ENCODE measurements at regions not wholly inside any gene's neighbourhood (a gene's known extent, or its start where the extent isn't known, plus 50 kb on each side); places are given as distances from the start of the nearest gene placed in this dataset.
A peak's percentile ranks its signal among the peaks of the same experiment; 100 is the strongest.
"Not testable (repeated sequence)": the region's sequence is repeated elsewhere in the genome, so short reads cannot be mapped to it uniquely, and the experiment has no call there.

GRCh38 chr2:234351866-234352265 is 145.0 kb downstream of the ARL4C start:
- 86 to 97% (median 95%) methylated on average over 10 of the region's 10 CpGs for WGBS, 3 donors
- FAIRE-seq; DNase-seq; H3K9me3 ChIP-seq (ENCODE audit: control insufficient read depth in 2 of 2, insufficient read depth in 1 of 2, low read depth in 1 of 2, low read length in 1 of 2); H3K27ac ChIP-seq (ENCODE audit: low read depth in 1 of 3, low read length in 2 of 3); H3K27me3 ChIP-seq (ENCODE audit: control insufficient read depth in 3 of 3, insufficient read depth in 3 of 3, low read length in 3 of 3); H3K4me3 ChIP-seq (ENCODE audit: low read depth in 1 of 3, low read length in 3 of 3); H3K4me1 ChIP-seq (ENCODE audit: control insufficient read depth in 3 of 3, insufficient read depth in 2 of 3, low read depth in 1 of 3, low read length in 2 of 3); H3K36me3 ChIP-seq (ENCODE audit: control insufficient read depth in 3 of 3, insufficient read depth in 2 of 3, low read depth in 1 of 3, low read length in 3 of 3): not testable (repeated sequence)

- DNase-seq, result no peak
- Histone ChIP-seq H3K4me1 (ENCODE audit: control insufficient read depth in 3 of 3, insufficient read depth in 2 of 3, low read depth in 1 of 3, low read length in 2 of 3) (peaks cover 0 to 7% (median 0%) of the 10 kb centered on the region in 3 donors), H3K9me3 (ENCODE audit: control insufficient read depth in 2 of 2, insufficient read depth in 1 of 2, low read depth in 1 of 2, low read length in 1 of 2) (no peaks in the 10 kb centered on the region), H3K36me3 (ENCODE audit: control insufficient read depth in 3 of 3, insufficient read depth in 2 of 3, low read depth in 1 of 3, low read length in 3 of 3) (no peaks in the 10 kb centered on the region), H3K27ac (ENCODE audit: low read depth in 1 of 3, low read length in 2 of 3) (peak overlapping the region in 1 of 3 donors; percentile 33), H3K27me3 (ENCODE audit: control insufficient read depth in 3 of 3, insufficient read depth in 3 of 3, low read length in 3 of 3) (no peaks in the 10 kb centered on the region), H3K4me3 (ENCODE audit: low read depth in 1 of 3, low read length in 3 of 3) (no peak overlapping the region)
- no peak for FAIRE-seq
- WGBS, 3 donors, result 72 to 79% (median 74%) methylated on average over 9 of the region's 9 CpGs
Measured at GRCh38 chr2:234348081-234348480, 148.8 kb downstream of the ARL4C start.

- no peaks in the 10 kb centered on the region for H3K27me3 ChIP-seq (ENCODE audit: control insufficient read depth in 3 of 3, insufficient read depth in 3 of 3, low read length in 3 of 3)
- 87 to 91% (median 90%) methylated on average over 5 of the region's 5 CpGs for WGBS, 3 donors
- peaks cover 0 to 7% (median 0%) of the 10 kb centered on the region in 3 donors for H3K4me1 ChIP-seq (ENCODE audit: control insufficient read depth in 3 of 3, insufficient read depth in 2 of 3, low read depth in 1 of 3, low read length in 2 of 3)
- no peak for FAIRE-seq
- H3K9me3 ChIP-seq (ENCODE audit: control insufficient read depth in 2 of 2, insufficient read depth in 1 of 2, low read depth in 1 of 2, low read length in 1 of 2), result no peaks in the 10 kb centered on the region
- H3K36me3 ChIP-seq (ENCODE audit: control insufficient read depth in 3 of 3, insufficient read depth in 2 of 3, low read depth in 1 of 3, low read length in 3 of 3), result no peaks in the 10 kb centered on the region
- no peak for DNase-seq
- no peak overlapping the region for H3K27ac ChIP-seq (ENCODE audit: low read depth in 1 of 3, low read length in 2 of 3)
- H3K4me3 ChIP-seq (ENCODE audit: low read depth in 1 of 3, low read length in 3 of 3), result no peak overlapping the region
Measured at GRCh38 chr2:234345921-234346320, 151.0 kb downstream of the ARL4C start.

- H3K36me3 ChIP-seq (ENCODE audit: control insufficient read depth in 3 of 3, insufficient read depth in 2 of 3, low read depth in 1 of 3, low read length in 3 of 3), result no peaks in the 10 kb centered on the region
- no peak for FAIRE-seq
- H3K27me3 ChIP-seq (ENCODE audit: control insufficient read depth in 3 of 3, insufficient read depth in 3 of 3, low read length in 3 of 3), result no peaks in the 10 kb centered on the region
- no peak overlapping the region for H3K4me3 ChIP-seq (ENCODE audit: low read depth in 1 of 3, low read length in 3 of 3)
- 66 to 88% (median 71%) methylated on average over 2 of the region's 2 CpGs for WGBS, 3 donors
- peaks cover 0 to 7% (median 0%) of the 10 kb centered on the region in 3 donors for H3K4me1 ChIP-seq (ENCODE audit: control insufficient read depth in 3 of 3, insufficient read depth in 2 of 3, low read depth in 1 of 3, low read length in 2 of 3)
- DNase-seq, result no peak
- peaks cover 0 to 5% of the 10 kb centered on the region in 2 donors for H3K9me3 ChIP-seq (ENCODE audit: control insufficient read depth in 2 of 2, insufficient read depth in 1 of 2, low read depth in 1 of 2, low read length in 1 of 2)
- H3K27ac ChIP-seq (ENCODE audit: low read depth in 1 of 3, low read length in 2 of 3), result no peak overlapping the region
Measured at GRCh38 chr2:234344012-234344411, 152.9 kb downstream of the ARL4C start.

- no peaks in the 10 kb centered on the region for H3K36me3 ChIP-seq (ENCODE audit: control insufficient read depth in 3 of 3, insufficient read depth in 2 of 3, low read depth in 1 of 3, low read length in 3 of 3)
- peaks cover 0 to 6% of the 10 kb centered on the region in 2 donors for H3K9me3 ChIP-seq (ENCODE audit: control insufficient read depth in 2 of 2, insufficient read depth in 1 of 2, low read depth in 1 of 2, low read length in 1 of 2)
- FAIRE-seq, result no peak
- no peak overlapping the region for H3K4me3 ChIP-seq (ENCODE audit: low read depth in 1 of 3, low read length in 3 of 3)
- peaks cover 0 to 7% (median 0%) of the 10 kb centered on the region in 3 donors for H3K4me1 ChIP-seq (ENCODE audit: control insufficient read depth in 3 of 3, insufficient read depth in 2 of 3, low read depth in 1 of 3, low read length in 2 of 3)
- WGBS, 3 donors, result 26 to 56% (median 52%) methylated on average over 1 of the region's 1 CpG
- no peaks in the 10 kb centered on the region for H3K27me3 ChIP-seq (ENCODE audit: control insufficient read depth in 3 of 3, insufficient read depth in 3 of 3, low read length in 3 of 3)
- no peak overlapping the region for H3K27ac ChIP-seq (ENCODE audit: low read depth in 1 of 3, low read length in 2 of 3)
- DNase-seq, result no peak
Measured at GRCh38 chr2:234343372-234343771, 153.5 kb downstream of the ARL4C start.

GRCh38 chr2:234341306-234341985 is 155.4 kb downstream of the ARL4C start:
- Histone ChIP-seq H3K9me3 (ENCODE audit: control insufficient read depth in 2 of 2, insufficient read depth in 1 of 2, low read depth in 1 of 2, low read length in 1 of 2) (peaks cover 0 to 6% of the 10 kb centered on the region in 2 donors), H3K27ac (ENCODE audit: low read depth in 1 of 3, low read length in 2 of 3) (no peak overlapping the region), H3K36me3 (ENCODE audit: control insufficient read depth in 3 of 3, insufficient read depth in 2 of 3, low read depth in 1 of 3, low read length in 3 of 3) (no peaks in the 10 kb centered on the region), H3K4me1 (ENCODE audit: control insufficient read depth in 3 of 3, insufficient read depth in 2 of 3, low read depth in 1 of 3, low read length in 2 of 3) (no peaks in the 10 kb centered on the region), H3K27me3 (ENCODE audit: control insufficient read depth in 3 of 3, insufficient read depth in 3 of 3, low read length in 3 of 3) (no peaks in the 10 kb centered on the region), H3K4me3 (ENCODE audit: low read depth in 1 of 3, low read length in 3 of 3) (no peak overlapping the region)
- 82 to 91% (median 86%) methylated on average over 11 of the region's 11 CpGs for WGBS, 3 donors
- DNase-seq (no peak), FAIRE-seq (no peak)

- Histone ChIP-seq H3K4me1 (ENCODE audit: control insufficient read depth in 3 of 3, insufficient read depth in 2 of 3, low read depth in 1 of 3, low read length in 2 of 3) (peaks cover 0 to 5% (median 0%) of the 10 kb centered on the region in 3 donors), H3K9me3 (ENCODE audit: control insufficient read depth in 2 of 2, insufficient read depth in 1 of 2, low read depth in 1 of 2, low read length in 1 of 2) (peaks cover 0 to 6% of the 10 kb centered on the region in 2 donors), H3K4me3 (ENCODE audit: low read depth in 1 of 3, low read length in 3 of 3) (no peak overlapping the region), H3K36me3 (ENCODE audit: control insufficient read depth in 3 of 3, insufficient read depth in 2 of 3, low read depth in 1 of 3, low read length in 3 of 3) (no peaks in the 10 kb centered on the region), H3K27ac (ENCODE audit: low read depth in 1 of 3, low read length in 2 of 3) (peak overlapping the region in 1 of 3 donors; percentile 49), H3K27me3 (ENCODE audit: control insufficient read depth in 3 of 3, insufficient read depth in 3 of 3, low read length in 3 of 3) (no peaks in the 10 kb centered on the region)
- FAIRE-seq, result no peak
- WGBS, 3 donors, result 76 to 83% (median 79%) methylated on average over 5 of the region's 5 CpGs
- DNase-seq, result no peak
Measured at GRCh38 chr2:234339501-234339900, 157.4 kb downstream of the ARL4C start.

GRCh38 chr2:234339011-234339410 is 157.9 kb downstream of the ARL4C start:
- no peaks in the 10 kb centered on the region for H3K27me3 ChIP-seq (ENCODE audit: control insufficient read depth in 3 of 3, insufficient read depth in 3 of 3, low read length in 3 of 3)
- peaks cover 0 to 6% of the 10 kb centered on the region in 2 donors for H3K9me3 ChIP-seq (ENCODE audit: control insufficient read depth in 2 of 2, insufficient read depth in 1 of 2, low read depth in 1 of 2, low read length in 1 of 2)
- H3K4me3 ChIP-seq (ENCODE audit: low read depth in 1 of 3, low read length in 3 of 3), result no peak overlapping the region
- FAIRE-seq (no peak), DNase-seq (no peak)
- no peaks in the 10 kb centered on the region for H3K36me3 ChIP-seq (ENCODE audit: control insufficient read depth in 3 of 3, insufficient read depth in 2 of 3, low read depth in 1 of 3, low read length in 3 of 3)
- 86 to 96% (median 94%) methylated on average over 2 of the region's 2 CpGs for WGBS, 3 donors
- H3K4me1 ChIP-seq (ENCODE audit: control insufficient read depth in 3 of 3, insufficient read depth in 2 of 3, low read depth in 1 of 3, low read length in 2 of 3), result peaks cover 0 to 5% (median 0%) of the 10 kb centered on the region in 3 donors
- H3K27ac ChIP-seq (ENCODE audit: low read depth in 1 of 3, low read length in 2 of 3), result peak overlapping the region in 1 of 3 donors; percentile 49
